ENCODE measurements at regions not wholly inside any gene's neighbourhood (a gene's known extent, or its start where the extent isn't known, plus 50 kb on each side); places are given as distances from the start of the nearest gene placed in this dataset.

DNA sequence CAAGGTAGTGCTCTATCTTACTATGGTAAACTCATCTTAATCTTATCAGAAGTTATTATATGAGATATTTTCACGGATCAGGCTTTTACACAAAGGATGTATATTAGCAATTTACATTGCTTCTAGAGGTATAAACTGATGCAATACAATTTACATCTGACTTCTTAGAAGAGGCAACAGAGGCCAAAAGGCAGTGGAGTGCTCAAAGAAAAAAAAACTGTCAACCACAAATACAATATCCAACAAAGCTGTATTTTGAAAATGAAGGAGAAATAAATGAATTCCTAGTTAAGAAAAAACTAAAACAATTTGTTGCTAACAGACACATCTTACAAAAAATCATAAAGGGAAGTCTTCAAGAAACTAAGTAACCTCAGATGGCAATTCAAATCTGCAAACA, 1031.5 kb upstream of the CNTNAP5 start:
- no peak for TF ChIP-seq EZH2 (IDR thresholded peaks at IDR 0.05; ENCODE audit: insufficient read depth, poor library complexity, severe bottlenecking)
- TF ChIP-seq EZH2phosphoT487 (IDR thresholded peaks at IDR 0.05; ENCODE audit: insufficient read depth, low read depth) = no peak
